IMR-90 (cell line): ENCODE measurements at regions not wholly inside any gene's neighbourhood (a gene's known extent, or its start where the extent isn't known, plus 50 kb on each side); places are given as distances from the start of the nearest gene placed in this dataset.

Source experiments
- ATAC-seq: fragments of 200-7000 bp; cut with Tn5 transposase; 2 replicates; pipeline ENCODE4 v1.9.1; 2020; ENCODE audit warnings: low read depth, mild to moderate bottlenecking, moderate library complexity
- BruUV-seq: library from RNA; stranded (reverse); fragments of 400-500 nt; replicated peaks from 2 replicates; lab custom pipeline; 2021; lab: Mats Ljungman, UMichigan
- CTCF ChIA-PET: fragments of 300-600 bp; formaldehyde crosslinking; extraction: SDS; loops from one replicate; lab custom pipeline; 2021; ENCODE audit warnings: antibody characterized with exemption; lab: Yijun Ruan, JAX
- POLR2A ChIA-PET: fragments of 300-600 bp; sonication (Branson Sonifier 250); formaldehyde crosslinking; loops from one replicate; lab custom pipeline; 2022; ENCODE audit warnings: antibody characterized with exemption; ENCODE audit not compliant: unreplicated experiment; lab: Charles Lee
- DNase-seq: peaks from one replicate; pipeline ENCODE4 v3.0.0; 2013
- H2AFZ ChIP-seq: replicated peaks from 2 replicates; pipeline ENCODE3; 2013; ENCODE audit warnings: low read length, mild to moderate bottlenecking; ENCODE audit not compliant: poor library complexity
- H2AK5ac ChIP-seq: 2 replicates; pipeline ENCODE4 v1.6.1; 2013; ENCODE audit warnings: low read depth, low read length, inconsistent platforms
- H2AK9ac ChIP-seq: replicated peaks from 2 replicates; pipeline ENCODE3; 2013; ENCODE audit warnings: mild to moderate bottlenecking, low read depth, low read length, moderate library complexity; ENCODE audit not compliant: poor library complexity
- H2BK120ac ChIP-seq: 2 replicates; pipeline ENCODE4 v1.6.1; 2013; ENCODE audit warnings: low read depth, low read length, inconsistent platforms
- H2BK15ac ChIP-seq: 3 replicates; pipeline ENCODE4 v1.6.1; 2013; ENCODE audit warnings: low read depth, low read length, inconsistent platforms
- H2BK20ac ChIP-seq: 2 replicates; pipeline ENCODE4 v1.6.1; 2013; ENCODE audit warnings: low read depth, mild to moderate bottlenecking, inconsistent platforms, low read length, moderate library complexity
- H2BK5ac ChIP-seq: 2 replicates; pipeline ENCODE4 v1.6.1; 2013; ENCODE audit warnings: mild to moderate bottlenecking, low read depth, low read length, inconsistent platforms; ENCODE audit not compliant: poor library complexity, severe bottlenecking
- H3K14ac ChIP-seq: replicated peaks from 2 replicates; pipeline ENCODE4 v1.6.1; 2013; ENCODE audit warnings: low read depth, low read length, inconsistent platforms
- H3K18ac ChIP-seq: 2 replicates; pipeline ENCODE4 v1.6.1; 2013; ENCODE audit warnings: low read depth, low read length, control low read depth
- H3K23ac ChIP-seq: 2 replicates; pipeline ENCODE4 v1.6.1; 2013; ENCODE audit warnings: low read depth, low read length, inconsistent platforms
- H3K27ac ChIP-seq: 2 replicates; pipeline ENCODE4 v1.5.1; 2013; ENCODE audit warnings: mild to moderate bottlenecking, control low read depth, low read length; ENCODE audit not compliant: insufficient read depth
- H3K27me3 ChIP-seq: 2 replicates; pipeline ENCODE4 v1.6.1; 2013; ENCODE audit warnings: low read length; ENCODE audit not compliant: control insufficient read depth, insufficient read depth
- H3K36me3 ChIP-seq: 2 replicates; pipeline ENCODE4 v1.6.1; 2013; ENCODE audit warnings: low read length, mixed read lengths; ENCODE audit not compliant: control insufficient read depth, insufficient read depth
- H3K4ac ChIP-seq: 2 replicates; pipeline ENCODE4 v1.6.1; 2013; ENCODE audit warnings: low read depth, low read length, inconsistent platforms
- H3K4me1 ChIP-seq: 2 replicates; pipeline ENCODE4 v1.6.1; 2013; ENCODE audit warnings: low read length, mixed read lengths; ENCODE audit not compliant: control insufficient read depth, insufficient read depth
- H3K4me2 ChIP-seq: 2 replicates; pipeline ENCODE4 v1.6.1; 2013; ENCODE audit warnings: low read depth, mild to moderate bottlenecking, control low read depth, low read length, moderate library complexity
- H3K4me3 ChIP-seq: 2 replicates; pipeline ENCODE4 v1.5.1; 2013; ENCODE audit warnings: low read depth, mild to moderate bottlenecking, control low read depth, low read length, moderate library complexity; ENCODE audit not compliant: insufficient read depth
- H3K56ac ChIP-seq: 2 replicates; pipeline ENCODE4 v1.6.1; 2013; ENCODE audit warnings: low read length, inconsistent platforms; ENCODE audit not compliant: insufficient read depth; ENCODE audit errors: extremely low read depth
- H3K79me1 ChIP-seq, 2 experiments: 2 replicates each; pipeline ENCODE4 v1.6.1; 2013; ENCODE audit warnings: low read length in 2 of 2, inconsistent platforms in 1 of 2, low read depth in 1 of 2
- H3K9ac ChIP-seq: 2 replicates; pipeline ENCODE4 v1.6.1; 2013; ENCODE audit warnings: low read depth, low read length, control low read depth
- H3K9me1 ChIP-seq: 2 replicates; pipeline ENCODE4 v1.6.1; 2013; ENCODE audit warnings: low read length, inconsistent platforms; ENCODE audit not compliant: insufficient read depth
- H3K9me3 ChIP-seq: 2 replicates; pipeline ENCODE4 v1.6.1; 2013; ENCODE audit warnings: low read length; ENCODE audit not compliant: control insufficient read depth, insufficient read depth
- H4K20me1 ChIP-seq: 2 replicates; pipeline ENCODE4 v1.6.1; 2013; ENCODE audit warnings: low read length, inconsistent platforms; ENCODE audit not compliant: insufficient read depth
- H4K5ac ChIP-seq: 2 replicates; pipeline ENCODE4 v1.6.1; 2013; ENCODE audit warnings: mild to moderate bottlenecking, low read depth, low read length, control low read depth
- H4K8ac ChIP-seq, 2 experiments: 2 replicates each; pipeline ENCODE4 v1.6.1; 2013; ENCODE audit warnings: low read depth in 2 of 2, low read length in 2 of 2, control low read depth in 1 of 2, inconsistent platforms in 1 of 2
- H4K91ac ChIP-seq: 2 replicates; pipeline ENCODE4 v1.6.1; 2013; ENCODE audit warnings: low read depth, low read length, inconsistent platforms; ENCODE audit not compliant: insufficient read depth
- BHLHE40 ChIP-seq: fragments of 150-350 bp; IDR thresholded peaks from 2 replicates; pipeline ENCODE4 v1.6.1; 2016; ENCODE audit warnings: mild to moderate bottlenecking, low read depth, low read length
- CEBPB ChIP-seq: IDR thresholded peaks from 2 replicates; pipeline ENCODE4 v1.6.1; 2012; ENCODE audit warnings: low read depth, low read length, improper control_type of control experiment
- CHD1 ChIP-seq: IDR thresholded peaks from 2 replicates; pipeline ENCODE4 v1.6.1; 2012; ENCODE audit warnings: low read depth, low read length, improper control_type of control experiment
- CTCF ChIP-seq: conservative IDR thresholded peaks from 2 replicates; pipeline ENCODE4 v1.5.1; 2012; ENCODE audit warnings: mild to moderate bottlenecking, low read depth, low read length, improper control_type of control experiment
- ELK1 ChIP-seq: fragments of 150-350 bp; IDR thresholded peaks from 2 replicates; pipeline ENCODE4 v1.6.1; 2016; ENCODE audit warnings: low read depth, mild to moderate bottlenecking, low read length, moderate library complexity, borderline replicate concordance
- FOS ChIP-seq: fragments of 150-350 bp; IDR thresholded peaks from 2 replicates; pipeline ENCODE4 v1.6.1; 2016; ENCODE audit warnings: low read depth, low read length
- MAFK ChIP-seq: IDR thresholded peaks from 2 replicates; pipeline ENCODE4 v1.6.1; 2012; ENCODE audit warnings: low read depth, low read length, improper control_type of control experiment
- MXI1 ChIP-seq: IDR thresholded peaks from 2 replicates; pipeline ENCODE4 v1.6.1; 2012; ENCODE audit warnings: low read depth, mild to moderate bottlenecking, low read length, moderate library complexity, borderline replicate concordance
- NFE2L2 ChIP-seq: fragments of 150-350 bp; IDR thresholded peaks from 2 replicates; pipeline ENCODE4 v1.6.1; 2016; ENCODE audit warnings: low read depth, mild to moderate bottlenecking, low read length
- POLR2A ChIP-seq: IDR thresholded peaks from 2 replicates; pipeline ENCODE4 v1.6.1; 2012; ENCODE audit warnings: mild to moderate bottlenecking, low read depth, low read length
- RAD21 ChIP-seq: IDR thresholded peaks from 2 replicates; pipeline ENCODE4 v1.6.1; 2012; ENCODE audit warnings: low read length, improper control_type of control experiment
- RCOR1 ChIP-seq: IDR thresholded peaks from 2 replicates; pipeline ENCODE4 v1.6.1; 2012; ENCODE audit warnings: mild to moderate bottlenecking, low read length, improper control_type of control experiment; ENCODE audit not compliant: insufficient replicate concordance
- SMC3 ChIP-seq: fragments of 150-350 bp; IDR thresholded peaks from 2 replicates; pipeline ENCODE4 v1.6.1; 2016; ENCODE audit warnings: low read depth, mild to moderate bottlenecking, antibody characterized with exemption, low read length, moderate library complexity
- USF2 ChIP-seq: fragments of 150-350 bp; IDR thresholded peaks from 2 replicates; pipeline ENCODE4 v1.6.1; 2017; ENCODE audit warnings: mild to moderate bottlenecking, antibody characterized with exemption, low read length, low read depth
- WGBS, 2 experiments: methylation state at CpG; one replicate each; pipeline versions ENCODE4 v1.1.5 to v1.1.7; 2013; ENCODE audit warnings: missing lambda C conversion rate in 2 of 2; ENCODE audit not compliant: insufficient read length in 1 of 2; ENCODE audit errors: extremely low coverage in 2 of 2; 5-methylcytosine and 5-hydroxymethylcytosine counted together
- dilution Hi-C: fragments of 300-500 bp; cut with HindIII; formaldehyde crosslinking; loops from one replicate; pipeline ENCODE4 v1.14.3; 2018; ENCODE audit warnings: low sequenced_read_pairs; ENCODE audit not compliant: unreplicated experiment
- in situ Hi-C: fragments of 300-500 bp; cut with MboI; formaldehyde crosslinking; loops from 3 replicates; pipeline ENCODE4 v1.14.3; 2019; ENCODE audit warnings: low sequenced_read_pairs, inconsistent platforms, mixed read lengths
- intact Hi-C: fragments of 100-400 bp; cut with micrococcal nuclease; formaldehyde crosslinking; loops from 2 replicates; pipeline ENCODE4 v1.10.0; 2022

GRCh38 chr22:22702237-22703202 lies 58.1 kb downstream of the GGTLC2 start:
- H3K56ac ChIP-seq: no peak overlapping the region
- intact Hi-C loops: no loop called here
- in situ Hi-C loops: no loop called here
- H3K4ac ChIP-seq: no peak overlapping the region
- no peaks in the 10 kb centered on the region for H3K9me3 ChIP-seq
- H3K9ac ChIP-seq: no peak overlapping the region
- 42% methylated on average over 3 of the region's 9 CpGs; no CpG with 5 or more reads in 1 of the 2 experiments for WGBS, 2 experiments
- H3K79me1 ChIP-seq: no peaks in the 10 kb centered on the region
- dilution Hi-C loops: no loop called here
- TF ChIP-seq ELK1 (no peak), BHLHE40 (no peak), MAFK (no peak), RAD21 (no peak), SMC3 (no peak), NFE2L2 (no peak), USF2 (no peak), CEBPB (no peak), CTCF (no peak), RCOR1 (no peak), CHD1 (no peak), POLR2A (no peak), MXI1 (no peak), FOS (no peak)
- ATAC-seq: no peak
- H4K20me1 ChIP-seq: no peaks in the 10 kb centered on the region
- H3K14ac ChIP-seq: no peak overlapping the region
- H3K9me1 ChIP-seq: no peaks in the 10 kb centered on the region
- H2AFZ ChIP-seq: no peak overlapping the region
- no peak overlapping the region for H2BK20ac ChIP-seq
- no peak overlapping the region for H2BK120ac ChIP-seq
- no peak overlapping the region for H2BK15ac ChIP-seq
- no peak for DNase-seq
- ChIA-PET CTCF (no interaction called here), POLR2A (no interaction called here)
- no peak overlapping the region for H3K18ac ChIP-seq
- no peak overlapping the region for H4K8ac ChIP-seq
- no peaks in the 10 kb centered on the region for H3K36me3 ChIP-seq
- no peak overlapping the region for H2BK5ac ChIP-seq
- H3K4me1 ChIP-seq: no peaks in the 10 kb centered on the region
- no peak overlapping the region for H2AK9ac ChIP-seq
- H4K5ac ChIP-seq: no peak overlapping the region
- H3K23ac ChIP-seq: no peak overlapping the region
- BruUV-seq: no TSS peak
- H2AK5ac ChIP-seq: no peak overlapping the region
- no peak overlapping the region for H4K91ac ChIP-seq
- H3K27ac ChIP-seq: no peak overlapping the region
- H3K4me2 ChIP-seq: no peak overlapping the region
- H3K4me3 ChIP-seq: no peak overlapping the region
- peaks cover 2% of the 10 kb centered on the region for H3K27me3 ChIP-seq
